ENCODE measurements at regions not wholly inside any gene's neighbourhood (a gene's known extent, or its start where the extent isn't known, plus 50 kb on each side); places are given as distances from the start of the nearest gene placed in this dataset.

GRCh38 chr9:16139774-16140173 is 586.9 kb downstream of the CCDC171 start:
- no peak for ATAC-seq (replicated peaks)
- H3K27ac Mint-ChIP-seq = no peak overlapping the region
- H3K36me3 Mint-ChIP-seq = no peaks in the 10 kb centered on the region
- no peak for DNase-seq
- H3K4me1 Mint-ChIP-seq = no peaks in the 10 kb centered on the region
- no peaks in the 10 kb centered on the region for H3K27me3 Mint-ChIP-seq
- no peaks in the 10 kb centered on the region for H3K9me3 Mint-ChIP-seq
- H3K4me3 Mint-ChIP-seq = no peak overlapping the region

- H3K36me3 Mint-ChIP-seq = no peaks in the 10 kb centered on the region
- DNase-seq (no peak), ATAC-seq (replicated peaks) (no peak)
- no peaks in the 10 kb centered on the region for H3K4me1 Mint-ChIP-seq
- no peak overlapping the region for H3K27ac Mint-ChIP-seq
- no peaks in the 10 kb centered on the region for H3K9me3 Mint-ChIP-seq
- H3K4me3 Mint-ChIP-seq = no peak overlapping the region
- no peaks in the 10 kb centered on the region for H3K27me3 Mint-ChIP-seq
Observed at GRCh38 chr9:16143310-16143709, 590.5 kb downstream of the CCDC171 start.

GRCh38 chr9:16143947-16144890 is 591.4 kb downstream of the CCDC171 start:
- no peaks in the 10 kb centered on the region for H3K36me3 Mint-ChIP-seq
- no peaks in the 10 kb centered on the region for H3K27me3 Mint-ChIP-seq
- no peak for DNase-seq
- no peak for ATAC-seq (replicated peaks)
- no peaks in the 10 kb centered on the region for H3K9me3 Mint-ChIP-seq
- H3K27ac Mint-ChIP-seq = no peak overlapping the region
- no peak overlapping the region for H3K4me3 Mint-ChIP-seq
- no peaks in the 10 kb centered on the region for H3K4me1 Mint-ChIP-seq

- Mint-ChIP-seq H3K4me1 (no peaks in the 10 kb centered on the region), H3K27ac (no peak overlapping the region)
Observed at GRCh38 chr9:16145196-16145950, 592.5 kb downstream of the CCDC171 start.

GRCh38 chr9:16147726-16148125 is 594.9 kb downstream of the CCDC171 start:
- ATAC-seq (replicated peaks) (no peak), DNase-seq (no peak)
- Mint-ChIP-seq H3K4me1 (no peaks in the 10 kb centered on the region), H3K9me3 (no peaks in the 10 kb centered on the region), H3K36me3 (no peaks in the 10 kb centered on the region), H3K27ac (no peak overlapping the region), H3K27me3 (peaks cover 0 to 6% of the 10 kb centered on the region in 2 donors), H3K4me3 (no peak overlapping the region)

More at GRCh38 chr9:16145196-16145950, 592.5 kb downstream of the CCDC171 start:
- no peaks in the 10 kb centered on the region for H3K27me3 Mint-ChIP-seq
- ATAC-seq (replicated peaks) (no peak), DNase-seq (no peak)
- no peaks in the 10 kb centered on the region for H3K36me3 Mint-ChIP-seq
- H3K9me3 Mint-ChIP-seq = no peaks in the 10 kb centered on the region
- H3K4me3 Mint-ChIP-seq = no peak overlapping the region

GRCh38 chr9:16150501-16150900 is 597.7 kb downstream of the CCDC171 start:
- Mint-ChIP-seq H3K27me3 (peaks cover 7 to 23% of the 10 kb centered on the region in 2 donors), H3K4me3 (no peak overlapping the region), H3K36me3 (no peaks in the 10 kb centered on the region), H3K9me3 (no peaks in the 10 kb centered on the region), H3K27ac (no peak overlapping the region), H3K4me1 (no peaks in the 10 kb centered on the region)
- DNase-seq (no peak), ATAC-seq (replicated peaks) (no peak)

- DNase-seq (no peak), ATAC-seq (replicated peaks) (no peak)
- Mint-ChIP-seq H3K27ac (no peak overlapping the region), H3K27me3 (peaks cover 7 to 27% of the 10 kb centered on the region in 2 donors), H3K4me3 (no peak overlapping the region), H3K36me3 (no peaks in the 10 kb centered on the region), H3K9me3 (no peaks in the 10 kb centered on the region), H3K4me1 (no peaks in the 10 kb centered on the region)
Observed at GRCh38 chr9:16150938-16151650, 598.3 kb downstream of the CCDC171 start.

GRCh38 chr9:16152276-16153101 is 599.6 kb downstream of the CCDC171 start:
- Mint-ChIP-seq H3K27ac (no peak overlapping the region), H3K36me3 (no peaks in the 10 kb centered on the region), H3K4me3 (no peak overlapping the region), H3K27me3 (peaks cover 7 to 27% of the 10 kb centered on the region in 2 donors), H3K9me3 (no peaks in the 10 kb centered on the region), H3K4me1 (no peaks in the 10 kb centered on the region)
- ATAC-seq (replicated peaks) = no peak
- no peak for DNase-seq

- Mint-ChIP-seq H3K36me3 (no peaks in the 10 kb centered on the region), H3K9me3 (no peaks in the 10 kb centered on the region), H3K27ac (no peak overlapping the region), H3K4me3 (no peak overlapping the region), H3K4me1 (no peaks in the 10 kb centered on the region), H3K27me3 (peaks cover 7 to 27% of the 10 kb centered on the region in 2 donors)
- no peak for DNase-seq
- ATAC-seq (replicated peaks) = no peak
Observed at GRCh38 chr9:16153221-16153620, 600.4 kb downstream of the CCDC171 start.

- no peak overlapping the region for H3K4me3 Mint-ChIP-seq
- DNase-seq (no peak), ATAC-seq (replicated peaks) (no peak)
- no peaks in the 10 kb centered on the region for H3K36me3 Mint-ChIP-seq
- H3K27me3 Mint-ChIP-seq = peaks cover 7 to 27% of the 10 kb centered on the region in 2 donors
- no peak overlapping the region for H3K27ac Mint-ChIP-seq
- H3K9me3 Mint-ChIP-seq = no peaks in the 10 kb centered on the region
- H3K4me1 Mint-ChIP-seq = no peaks in the 10 kb centered on the region
Observed at GRCh38 chr9:16153741-16154140, 600.9 kb downstream of the CCDC171 start.

GRCh38 chr9:16154521-16155078 is 601.8 kb downstream of the CCDC171 start:
- DNase-seq (no peak), ATAC-seq (replicated peaks) (peak; percentile 62 to 65)
- Mint-ChIP-seq H3K36me3 (no peaks in the 10 kb centered on the region), H3K27me3 (peaks cover 7 to 27% of the 10 kb centered on the region in 2 donors), H3K4me1 (no peaks in the 10 kb centered on the region), H3K9me3 (no peaks in the 10 kb centered on the region), H3K27ac (no peak overlapping the region), H3K4me3 (peak overlapping the region in 1 of 2 donors; percentile 43)

- Mint-ChIP-seq H3K36me3 (no peaks in the 10 kb centered on the region), H3K4me1 (no peaks in the 10 kb centered on the region)
Observed at GRCh38 chr9:16155878-16156277, 603.0 kb downstream of the CCDC171 start.

GRCh38 chr9:16157216-16157615 is 604.4 kb downstream of the CCDC171 start:
- H3K27ac Mint-ChIP-seq = no peak overlapping the region
- no peak overlapping the region for H3K4me3 Mint-ChIP-seq
- no peaks in the 10 kb centered on the region for H3K4me1 Mint-ChIP-seq
- ATAC-seq (replicated peaks) (no peak), DNase-seq (no peak)
- peaks cover 7 to 21% of the 10 kb centered on the region in 2 donors for H3K27me3 Mint-ChIP-seq
- peaks cover 0 to 3% of the 10 kb centered on the region in 2 donors for H3K9me3 Mint-ChIP-seq
- H3K36me3 Mint-ChIP-seq = no peaks in the 10 kb centered on the region

More at GRCh38 chr9:16155878-16156277, 603.0 kb downstream of the CCDC171 start:
- Mint-ChIP-seq H3K4me3 (no peak overlapping the region), H3K9me3 (no peaks in the 10 kb centered on the region), H3K27ac (no peak overlapping the region), H3K27me3 (peaks cover 7 to 23% of the 10 kb centered on the region in 2 donors)
- DNase-seq (no peak), ATAC-seq (replicated peaks) (no peak)
